SK-N-SH (cell line): ENCODE measurements at regions not wholly inside any gene's neighbourhood (a gene's known extent, or its start where the extent isn't known, plus 50 kb on each side); places are given as distances from the start of the nearest gene placed in this dataset.
A peak's percentile ranks its signal among the peaks of the same experiment; 100 is the strongest.

ENCODE experiments used
- CTCF ChIA-PET: fragments of 300-600, 350-600 bp; formaldehyde crosslinking; extraction: SDS; loops from one replicate; lab custom pipeline; 2021; lab: Yijun Ruan, JAX
- POLR2A ChIA-PET: fragments of 350-600 bp; sonication (Branson Sonifier 250); formaldehyde crosslinking; extraction: SDS; loops from one replicate; lab custom pipeline; 2020; ENCODE audit warnings: antibody characterized with exemption, inconsistent platforms; lab: Yijun Ruan, JAX
- DNase-seq: peaks from one replicate; pipeline ENCODE4 v3.0.0; 2012
- H2AFZ ChIP-seq: fragments of 200-600 bp; sonication (generic); 2 replicates; pipeline ENCODE4 v1.8.1; 2016; ENCODE audit warnings: antibody characterized with exemption, mild to moderate bottlenecking, low read depth
- H3F3A ChIP-seq: fragments of 200-600 bp; sonication (generic); replicated peaks from 2 replicates; pipeline ENCODE3; 2016; ENCODE audit warnings: antibody characterized with exemption, mild to moderate bottlenecking; ENCODE audit not compliant: insufficient read depth
- H3K27ac ChIP-seq, 2 experiments: fragments of 200-500 bp in 1 of 2; fragments of 200-600 bp in 1 of 2; sonication (Bioruptor generic) in 1 of 2; sonication (generic), shearing (Covaris generic) in 1 of 2; 2 replicates each; pipeline versions ENCODE4 v1.5.1 to v1.6.1; 2014 to 2016; ENCODE audit warnings: low read depth in 2 of 2, inconsistent platforms in 1 of 2, low read length in 1 of 2, mild to moderate bottlenecking in 1 of 2, mixed read lengths in 1 of 2
- H3K27me3 ChIP-seq: fragments of 200-600 bp; sonication (generic), shearing (Covaris generic); 2 replicates; pipeline ENCODE4 v1.6.1; 2016; ENCODE audit warnings: mixed run types; ENCODE audit not compliant: insufficient read depth
- H3K36me3 ChIP-seq, 2 experiments: fragments of 200-500 bp in 1 of 2; fragments of 200-600 bp in 1 of 2; sonication (Bioruptor generic) in 1 of 2; sonication (generic) in 1 of 2; replicated peaks in 1 of 2; 2 replicates each; pipeline versions ENCODE3 to v1.5.1; 2014 to 2016; ENCODE audit warnings: low read length in 1 of 2, mild to moderate bottlenecking in 1 of 2; ENCODE audit not compliant: insufficient read depth in 2 of 2, control insufficient read depth in 1 of 2
- H3K4me1 ChIP-seq, 2 experiments: fragments of 200-500 bp in 1 of 2; fragments of 200-600 bp in 1 of 2; sonication (Bioruptor generic) in 1 of 2; sonication (generic), shearing (Covaris generic) in 1 of 2; 2 replicates each; pipeline versions ENCODE4 v1.5.1 to v1.6.1; 2014 to 2016; ENCODE audit warnings: low read depth in 1 of 2, low read length in 1 of 2, mixed run types in 1 of 2; ENCODE audit not compliant: insufficient read depth in 2 of 2, control insufficient read depth in 1 of 2
- H3K4me2 ChIP-seq: fragments of 200-600 bp; sonication (generic), shearing (Covaris generic); 2 replicates; pipeline ENCODE4 v1.6.1; 2017; ENCODE audit warnings: mixed run types
- H3K4me3 ChIP-seq, 2 experiments: fragments of 200-500 bp in 1 of 2; fragments of 200-600 bp in 1 of 2; sonication (Bioruptor generic) in 1 of 2; sonication (generic), shearing (Covaris generic) in 1 of 2; 2 replicates each; pipeline versions ENCODE4 v1.5.1 to v1.8.1; 2014 to 2016; ENCODE audit warnings: low read depth in 2 of 2, inconsistent platforms in 1 of 2, low read length in 1 of 2, mild to moderate bottlenecking in 1 of 2, mixed read lengths in 1 of 2, moderate library complexity in 1 of 2
- H3K79me2 ChIP-seq: fragments of 200-600 bp; sonication (generic); 2 replicates; pipeline ENCODE4 v1.8.1; 2017; ENCODE audit warnings: mild to moderate bottlenecking; ENCODE audit not compliant: insufficient read depth
- H3K9ac ChIP-seq: fragments of 200-600 bp; sonication (generic); 2 replicates; pipeline ENCODE4 v1.6.1; 2017; ENCODE audit warnings: mixed run types
- H3K9me2 ChIP-seq: fragments of 200-600 bp; sonication (generic); 2 replicates; pipeline ENCODE4 v1.6.1; 2017; ENCODE audit warnings: mixed run types
- H3K9me3 ChIP-seq: fragments of 200-600 bp; sonication (generic); 2 replicates; pipeline ENCODE4 v1.6.1; 2017; ENCODE audit warnings: mixed run types, mild to moderate bottlenecking, moderate library complexity
- H4K20me1 ChIP-seq: fragments of 200-600 bp; sonication (generic); 2 replicates; pipeline ENCODE4 v1.6.1; 2017; ENCODE audit warnings: mild to moderate bottlenecking, mixed run types; ENCODE audit not compliant: insufficient read depth
- CHD2 ChIP-seq: fragments of 150-350 bp; IDR thresholded peaks from 2 replicates; pipeline ENCODE4 v1.6.1; 2018; ENCODE audit warnings: low read length; ENCODE audit not compliant: partially characterized antibody
- JUND ChIP-seq: IDR thresholded peaks from 2 replicates; pipeline ENCODE4 v1.4.0; 2012
- MEF2A ChIP-seq: IDR thresholded peaks from 2 replicates; pipeline ENCODE4 v1.4.0; 2012; ENCODE audit warnings: low read depth, borderline replicate concordance
- NFIC ChIP-seq: IDR thresholded peaks from 2 replicates; pipeline ENCODE4 v1.4.0; 2012; ENCODE audit warnings: borderline replicate concordance
- SMC3 ChIP-seq: IDR thresholded peaks from 2 replicates; pipeline ENCODE4 v1.6.1; 2012; ENCODE audit warnings: low read depth, low read length, improper control_type of control experiment
- TAF1 ChIP-seq: IDR thresholded peaks from 2 replicates; pipeline ENCODE4 v1.6.1; 2012; ENCODE audit warnings: low read depth, mild to moderate bottlenecking, low read length, moderate library complexity, borderline replicate concordance
- TCF12 ChIP-seq: IDR thresholded peaks from 2 replicates; pipeline ENCODE4 v1.4.0; 2012
- TEAD4 ChIP-seq: IDR thresholded peaks from 2 replicates; pipeline ENCODE4 v1.4.0; 2012; ENCODE audit warnings: mild to moderate bottlenecking, borderline replicate concordance; ENCODE audit not compliant: insufficient read depth
- WGBS: methylation state at CpG from one replicate; pipeline ENCODE4 v1.1.6; 2017; ENCODE audit warnings: low lambda C conversion rate; 5-methylcytosine and 5-hydroxymethylcytosine counted together

DNA sequence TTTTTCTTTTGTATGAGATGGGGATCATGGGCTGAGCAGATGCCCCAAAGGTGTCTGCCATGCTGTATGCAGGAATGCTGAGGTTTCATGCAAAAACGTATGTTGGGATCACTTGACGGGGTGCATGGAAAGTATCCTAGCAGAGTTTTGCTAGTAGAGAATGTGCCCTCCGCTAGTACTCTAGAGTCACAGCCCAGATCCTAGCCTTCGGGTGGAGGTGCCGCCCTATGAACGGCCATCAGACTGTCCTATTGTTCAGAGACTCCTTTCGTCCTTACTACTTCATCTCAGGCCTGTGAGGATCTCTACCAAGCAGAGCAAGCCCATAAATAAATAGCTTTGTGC is 69.6 kb upstream of the SPATA31E1 start:
- Histone ChIP-seq H3K9ac (no peak overlapping the region), H3F3A (no peaks in the 10 kb centered on the region), H3K4me2 (no peak overlapping the region), H3K9me2 (no peaks in the 10 kb centered on the region), H3K79me2 (no peaks in the 10 kb centered on the region), H4K20me1 (no peaks in the 10 kb centered on the region), H3K4me3 (peak overlapping the region in 1 of 2 experiments; percentile 5; a peak in 1 of 4 replicates), H3K4me1 (no peaks in the 10 kb centered on the region), H3K36me3 (no peaks in the 10 kb centered on the region), H3K9me3 (no peaks in the 10 kb centered on the region), H3K27ac (no peak overlapping the region), H2AFZ (no peak overlapping the region), H3K27me3 (no peaks in the 10 kb centered on the region)
- 34% methylated on average over 6 of the region's 7 CpGs for WGBS
- CTCF ChIA-PET = interaction anchor here (0.6 to 3.6 kb wide), 15 partner anchors 10 to 1380 kb away, joined by 3 to 44 read pairs (median 3); no protein-coding TSS in a partner anchor
- TF ChIP-seq CHD2 (no peak), SMC3 (no peak), TAF1 (no peak), NFIC (no peak)
- POLR2A ChIA-PET = no interaction called here
- DNase-seq = no peak

DNA sequence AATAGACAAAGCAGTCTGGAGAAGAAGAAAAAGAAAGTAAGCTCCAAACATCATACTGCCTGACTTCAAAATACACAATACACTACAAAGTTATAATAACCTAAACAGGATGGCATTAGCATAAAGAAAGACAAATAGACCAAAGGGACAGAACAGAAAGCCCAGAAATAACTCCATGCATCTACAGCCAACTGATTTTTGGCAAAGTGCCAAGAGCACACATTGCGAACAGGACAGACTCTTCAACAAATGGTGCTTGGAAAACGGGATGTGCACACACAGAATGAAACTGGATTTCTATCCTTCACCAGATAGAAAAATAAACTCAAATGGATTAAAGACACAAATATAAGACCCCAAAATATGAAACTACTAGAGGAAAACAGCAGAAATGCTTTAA is 66.6 kb upstream of the SPATA31E1 start:
- CTCF ChIA-PET = interaction anchor here (0.9 to 1.6 kb wide), 2 partner anchors 35 to 131 kb away, joined by 3 to 7 read pairs; no protein-coding TSS in a partner anchor
- DNase-seq = no peak

DNA sequence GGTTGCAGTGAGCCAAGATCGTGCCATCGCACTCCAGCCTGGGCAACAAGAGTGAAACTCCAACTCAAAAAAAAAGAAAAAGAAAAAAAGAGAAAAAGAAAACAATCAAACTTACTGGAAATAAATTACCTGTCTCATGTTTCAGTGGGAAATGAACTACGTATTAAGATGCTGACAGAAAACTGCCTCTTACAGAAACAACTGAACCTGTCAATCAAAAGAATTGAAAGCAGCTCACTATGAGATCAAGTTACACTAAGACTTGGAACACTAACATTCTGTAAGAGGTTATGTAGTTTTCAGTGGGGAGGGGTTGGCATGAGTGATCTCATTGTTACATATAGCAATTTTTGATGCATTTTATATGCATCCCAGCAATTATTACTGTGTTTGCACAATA is 64.4 kb upstream of the SPATA31E1 start:
- ChIA-PET POLR2A (no interaction called here), CTCF (no interaction called here)
- Histone ChIP-seq H3K4me1 (no peaks in the 10 kb centered on the region), H3K27ac (no peak overlapping the region), H3K27me3 (no peaks in the 10 kb centered on the region), H3K9ac (no peak overlapping the region), H4K20me1 (no peaks in the 10 kb centered on the region), H3F3A (no peaks in the 10 kb centered on the region), H3K36me3 (no peaks in the 10 kb centered on the region), H3K79me2 (no peaks in the 10 kb centered on the region), H2AFZ (no peak overlapping the region), H3K4me3 (no peak overlapping the region), H3K9me2 (no peaks in the 10 kb centered on the region), H3K4me2 (no peak overlapping the region), H3K9me3 (no peaks in the 10 kb centered on the region)
- no peak for DNase-seq
- TF ChIP-seq MEF2A (no peak), TEAD4 (no peak), TCF12 (no peak)
- WGBS = 77% methylated on average over 3 of the region's 3 CpGs

More for the DNA sequence above, 66.6 kb upstream of the SPATA31E1 start:
- Histone ChIP-seq H4K20me1 (no peaks in the 10 kb centered on the region), H3K27ac (no peak overlapping the region), H3K79me2 (no peaks in the 10 kb centered on the region), H3K9ac (no peak overlapping the region), H3K36me3 (no peaks in the 10 kb centered on the region), H3F3A (no peaks in the 10 kb centered on the region), H3K4me2 (no peak overlapping the region), H2AFZ (no peak overlapping the region), H3K4me3 (no peak overlapping the region), H3K9me2 (no peaks in the 10 kb centered on the region), H3K9me3 (no peaks in the 10 kb centered on the region), H3K4me1 (no peaks in the 10 kb centered on the region), H3K27me3 (no peaks in the 10 kb centered on the region)
- POLR2A ChIA-PET = interaction anchor here (1.1 kb wide), 1 partner anchor 158 kb away, joined by 3 read pairs; the partner anchor contains the start of gene CDK20
- TF ChIP-seq JUND (no peak), NFIC (peak; percentile 40; the same call in 1 of the 2 replicates)
- 7% methylated on average over 2 of the region's 2 CpGs for WGBS
